GM12892 (cell line): ENCODE measurements at regions not wholly inside any gene's neighbourhood (a gene's known extent, or its start where the extent isn't known, plus 50 kb on each side); places are given as distances from the start of the nearest gene placed in this dataset.

Experiments used
- POLR2A ChIP-seq: IDR thresholded peaks from 2 replicates; pipeline ENCODE4 v1.6.1; 2011; ENCODE audit warnings: low read depth, low read length, control low read depth
- TAF1 ChIP-seq: IDR thresholded peaks from 2 replicates; pipeline ENCODE4 v1.6.1; 2011; ENCODE audit warnings: low read depth, mild to moderate bottlenecking, control low read depth, low read length, borderline replicate concordance

DNA sequence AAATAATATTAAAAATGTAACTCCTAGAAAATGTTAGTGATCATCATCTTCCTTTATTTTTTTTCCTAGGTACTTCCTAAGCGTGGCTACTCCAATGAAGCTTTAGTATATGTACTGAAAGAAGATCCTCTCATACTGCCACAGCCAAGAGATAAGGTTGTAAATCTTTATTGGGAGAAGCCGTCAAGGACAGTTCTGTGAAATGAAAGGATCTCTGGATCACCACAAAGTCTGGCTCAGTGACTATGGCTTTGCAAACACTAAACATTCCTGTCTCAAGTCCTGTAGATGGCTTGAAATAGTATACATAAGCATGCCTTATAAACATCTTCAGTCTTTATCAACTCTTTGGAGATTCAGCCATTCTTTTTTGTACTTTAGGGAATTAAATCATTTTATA is 61.2 kb upstream of the DPH5 start:
- no peak for TF ChIP-seq POLR2A
- TF ChIP-seq TAF1 = no peak
